NCI-H1417 treated with DMSO at 0.1 percent for 48 hours (cell line): ENCODE measurements at regions not wholly inside any gene's neighbourhood (a gene's known extent, or its start where the extent isn't known, plus 50 kb on each side); places are given as distances from the start of the nearest gene placed in this dataset.

Experiments
- DNase-seq: peaks from one replicate; lab custom pipeline; 2025; lab: John Stamatoyannopoulos, UW

DNA sequence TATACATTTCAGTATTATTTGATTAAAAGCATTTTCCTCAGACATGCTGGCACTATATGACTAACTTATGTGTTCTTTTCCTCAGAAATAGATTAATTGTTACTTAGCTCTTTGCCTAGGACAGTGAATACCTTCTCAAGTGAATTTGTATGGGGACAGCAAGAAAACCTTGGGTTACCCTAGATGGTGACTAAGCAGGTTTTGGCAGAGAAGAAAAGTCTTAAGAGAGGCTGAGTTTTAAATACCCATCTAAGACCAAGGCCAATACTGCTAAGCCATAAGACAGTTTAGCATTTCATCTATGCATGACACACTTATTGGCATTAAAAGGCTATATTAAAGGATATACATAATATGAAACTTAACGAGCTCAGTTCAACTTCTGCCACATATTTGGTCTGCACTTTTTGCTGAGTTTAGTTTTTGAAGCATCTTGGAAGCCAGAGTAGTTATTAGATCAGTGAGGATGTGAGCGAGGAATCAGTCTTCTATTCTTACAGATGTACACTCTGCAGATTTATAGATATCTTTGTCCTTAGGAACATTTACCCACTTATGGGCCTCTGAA, 54.6 kb upstream of the FAM3C start:
- no peak for DNase-seq

DNA sequence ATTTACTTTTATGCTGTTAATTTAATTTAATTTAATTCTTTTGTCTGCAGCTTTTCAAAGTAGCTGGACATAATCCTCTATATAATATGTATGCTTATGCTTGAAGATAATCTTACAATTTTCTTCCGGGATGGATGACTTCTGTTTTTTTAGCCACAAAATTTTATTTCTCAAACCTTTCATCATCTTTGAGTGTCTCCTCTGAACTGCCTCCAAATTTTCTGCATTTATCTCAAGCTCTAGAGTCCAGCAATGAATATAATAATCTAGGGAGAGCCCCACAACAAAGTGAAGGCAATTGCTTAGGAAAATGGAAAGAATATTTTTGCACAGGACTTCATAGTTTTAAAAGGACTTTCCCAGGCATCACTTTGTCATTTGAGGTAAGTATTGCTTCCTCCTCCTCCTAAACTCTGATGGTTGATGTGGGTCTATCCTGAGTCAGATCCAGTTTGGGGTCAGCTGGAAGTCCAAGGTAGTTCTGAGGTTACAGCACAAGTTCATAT, 53.7 kb upstream of the FAM3C start:
- no peak for DNase-seq

DNA sequence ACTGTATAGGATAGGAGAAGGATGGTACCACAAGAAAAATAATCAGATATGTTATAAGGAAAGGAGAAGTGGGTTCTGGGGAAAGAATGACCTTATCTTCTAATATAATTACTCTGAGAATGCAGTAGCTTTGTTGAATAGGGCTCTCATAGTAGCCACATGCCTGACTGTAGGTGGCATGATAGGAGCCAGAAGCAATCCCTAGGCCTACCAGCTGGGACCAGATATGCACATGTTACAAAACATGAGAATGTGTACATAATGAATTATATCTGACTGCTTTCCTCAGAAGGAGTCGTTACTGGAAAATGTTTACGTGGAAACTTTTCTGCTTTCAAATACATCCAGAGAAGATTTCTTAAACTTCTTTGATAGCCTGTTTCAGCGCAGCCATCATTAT, 53.2 kb upstream of the FAM3C start:
- no peak for DNase-seq

- no peak for DNase-seq
Measured at GRCh38 chr7:121448429-121448828, 52.3 kb upstream of the FAM3C start.

- DNase-seq: no peak
Measured at GRCh38 chr7:121447911-121448300, 51.8 kb upstream of the FAM3C start.

- DNase-seq: no peak
Measured at GRCh38 chr7:121447243-121447910, 51.3 kb upstream of the FAM3C start.

DNA sequence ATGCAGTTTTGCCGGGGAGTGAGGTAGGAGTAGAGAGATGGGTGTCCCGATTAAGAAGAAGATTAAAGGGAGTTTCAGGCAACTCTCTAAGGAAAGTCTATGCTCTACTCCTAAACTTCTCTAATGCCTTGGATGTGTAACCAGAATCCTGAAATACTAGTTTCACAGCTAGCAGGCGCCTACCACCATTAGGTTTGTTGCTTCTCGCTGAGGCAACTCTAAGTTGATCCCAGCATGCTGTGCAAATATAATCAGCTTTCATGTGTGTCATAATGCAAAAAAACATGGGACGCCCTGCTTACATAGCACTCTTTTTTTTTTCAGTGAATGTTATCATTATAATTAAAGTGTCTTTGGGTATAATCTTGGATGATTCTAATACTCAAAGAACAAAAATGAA, 50.4 kb upstream of the FAM3C start:
- DNase-seq: no peak
